ENCODE measurements at regions not wholly inside any gene's neighbourhood (a gene's known extent, or its start where the extent isn't known, plus 50 kb on each side); places are given as distances from the start of the nearest gene placed in this dataset.
"Not testable (repeated sequence)": the region's sequence is repeated elsewhere in the genome, so short reads cannot be mapped to it uniquely, and the experiment has no call there.

- no peak for DNase-seq
Observed at GRCh38 chr6:10174761-10175160, 240.1 kb downstream of the TFAP2A start.

- no peak for DNase-seq
Observed at GRCh38 chr6:10174056-10174455, 240.8 kb downstream of the TFAP2A start.

- DNase-seq, result not testable (repeated sequence)
Observed at GRCh38 chr6:10171706-10172105, 243.2 kb downstream of the TFAP2A start.

- no peak for DNase-seq
Observed at GRCh38 chr6:10170816-10171215, 244.1 kb downstream of the TFAP2A start.

GRCh38 chr6:10166031-10166430 lies 248.8 kb downstream of the TFAP2A start:
- DNase-seq, result no peak

- DNase-seq, result no peak
Observed at GRCh38 chr6:10163203-10163962, 251.5 kb downstream of the TFAP2A start.

GRCh38 chr6:10156875-10157274 lies 258.0 kb downstream of the TFAP2A start:
- DNase-seq, result no peak

GRCh38 chr6:10154251-10154650 lies 260.6 kb downstream of the TFAP2A start:
- DNase-seq, result no peak

GRCh38 chr6:10151144-10151915 lies 263.5 kb downstream of the TFAP2A start:
- DNase-seq, result no peak

GRCh38 chr6:10149603-10150002 lies 265.3 kb downstream of the TFAP2A start:
- DNase-seq, result no peak

- DNase-seq, result no peak
Observed at GRCh38 chr6:10146715-10147451, 268.0 kb downstream of the TFAP2A start.

- DNase-seq, result no peak
Observed at GRCh38 chr6:10144772-10145171, 270.1 kb downstream of the TFAP2A start.

GRCh38 chr6:10141746-10142443 lies 273.0 kb downstream of the TFAP2A start:
- no peak for DNase-seq

GRCh38 chr6:10140824-10141223 lies 274.1 kb downstream of the TFAP2A start:
- DNase-seq, result no peak

GRCh38 chr6:10140136-10140535 lies 274.7 kb downstream of the TFAP2A start:
- DNase-seq, result no peak

GRCh38 chr6:10138917-10139316 lies 276.0 kb downstream of the TFAP2A start:
- no peak for DNase-seq

GRCh38 chr6:10136636-10137035 lies 278.2 kb downstream of the TFAP2A start:
- DNase-seq, result no peak

- DNase-seq, result not testable (repeated sequence)
Observed at GRCh38 chr6:10134185-10134584, 280.7 kb downstream of the TFAP2A start.

GRCh38 chr6:10128721-10129120 lies 286.2 kb downstream of the TFAP2A start:
- no peak for DNase-seq

GRCh38 chr6:10122164-10122563 lies 292.7 kb downstream of the TFAP2A start:
- DNase-seq, result no peak

- no peak for DNase-seq
Observed at GRCh38 chr6:10112871-10113549, 301.9 kb downstream of the TFAP2A start.

GRCh38 chr6:10111975-10112374 lies 302.9 kb downstream of the TFAP2A start:
- DNase-seq, result no peak

Data from activated CD8-positive, alpha-beta memory T cell treated with anti-CD3 and anti-CD28 coated beads, Interleukin-2, amount 50 U/mL, for 4 hours (primary cell).